GM06990 (cell line): ENCODE measurements at regions not wholly inside any gene's neighbourhood (a gene's known extent, or its start where the extent isn't known, plus 50 kb on each side); places are given as distances from the start of the nearest gene placed in this dataset.

Experiments used
- DNase-seq: peaks from one replicate; pipeline ENCODE4 v3.0.0-alpha.2; 2011; ENCODE audit not compliant: insufficient read length; ENCODE audit errors: extremely low read depth
- H3K27me3 ChIP-seq: replicated peaks from 2 replicates; pipeline ENCODE4 v1.6.0; 2011; ENCODE audit warnings: low read length; ENCODE audit not compliant: control insufficient read depth, insufficient read depth
- H3K36me3 ChIP-seq: 2 replicates; pipeline ENCODE4 v1.5.1; 2011; ENCODE audit warnings: low read length; ENCODE audit not compliant: control insufficient read depth, insufficient read depth
- H3K4me3 ChIP-seq: replicated peaks from 2 replicates; pipeline ENCODE4 v1.5.1; 2011; ENCODE audit warnings: low read depth, mild to moderate bottlenecking, control low read depth, low read length
- TF ChIP-seq, protein P1 (sequence below): IDR thresholded peaks from 2 replicates; pipeline ENCODE4 v1.5.1; 2011; ENCODE audit warnings: low read length, control low read depth, mild to moderate bottlenecking, inconsistent platforms; ENCODE audit not compliant: insufficient read depth, poor library complexity, severe bottlenecking

- H3K4me3 ChIP-seq, result no peak overlapping the region
- TF ChIP-seq, protein P1, sequence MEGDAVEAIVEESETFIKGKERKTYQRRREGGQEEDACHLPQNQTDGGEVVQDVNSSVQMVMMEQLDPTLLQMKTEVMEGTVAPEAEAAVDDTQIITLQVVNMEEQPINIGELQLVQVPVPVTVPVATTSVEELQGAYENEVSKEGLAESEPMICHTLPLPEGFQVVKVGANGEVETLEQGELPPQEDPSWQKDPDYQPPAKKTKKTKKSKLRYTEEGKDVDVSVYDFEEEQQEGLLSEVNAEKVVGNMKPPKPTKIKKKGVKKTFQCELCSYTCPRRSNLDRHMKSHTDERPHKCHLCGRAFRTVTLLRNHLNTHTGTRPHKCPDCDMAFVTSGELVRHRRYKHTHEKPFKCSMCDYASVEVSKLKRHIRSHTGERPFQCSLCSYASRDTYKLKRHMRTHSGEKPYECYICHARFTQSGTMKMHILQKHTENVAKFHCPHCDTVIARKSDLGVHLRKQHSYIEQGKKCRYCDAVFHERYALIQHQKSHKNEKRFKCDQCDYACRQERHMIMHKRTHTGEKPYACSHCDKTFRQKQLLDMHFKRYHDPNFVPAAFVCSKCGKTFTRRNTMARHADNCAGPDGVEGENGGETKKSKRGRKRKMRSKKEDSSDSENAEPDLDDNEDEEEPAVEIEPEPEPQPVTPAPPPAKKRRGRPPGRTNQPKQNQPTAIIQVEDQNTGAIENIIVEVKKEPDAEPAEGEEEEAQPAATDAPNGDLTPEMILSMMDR, result no peak
- DNase-seq, result no peak
- H3K27me3 ChIP-seq, result peaks cover 4% of the 10 kb centered on the region; the same call in 1 of the 2 replicates
- H3K36me3 ChIP-seq, result no peaks in the 10 kb centered on the region
Measured at GRCh38 chr5:172568308-172568910, 72.7 kb upstream of the NEURL1B start.

- Histone ChIP-seq H3K27me3 (peaks cover 4% of the 10 kb centered on the region), H3K36me3 (no peaks in the 10 kb centered on the region), H3K4me3 (no peak overlapping the region)
- no peak for DNase-seq
- TF ChIP-seq, protein P1, result no peak
Measured at GRCh38 chr5:172567843-172568242, 73.2 kb upstream of the NEURL1B start.

- DNase-seq, result no peak
- TF ChIP-seq, protein P1, result no peak
- H3K27me3 ChIP-seq, result peaks cover 4% of the 10 kb centered on the region
- no peak overlapping the region for H3K4me3 ChIP-seq
- H3K36me3 ChIP-seq, result no peaks in the 10 kb centered on the region
Measured at GRCh38 chr5:172567294-172567693, 73.8 kb upstream of the NEURL1B start.

DNA sequence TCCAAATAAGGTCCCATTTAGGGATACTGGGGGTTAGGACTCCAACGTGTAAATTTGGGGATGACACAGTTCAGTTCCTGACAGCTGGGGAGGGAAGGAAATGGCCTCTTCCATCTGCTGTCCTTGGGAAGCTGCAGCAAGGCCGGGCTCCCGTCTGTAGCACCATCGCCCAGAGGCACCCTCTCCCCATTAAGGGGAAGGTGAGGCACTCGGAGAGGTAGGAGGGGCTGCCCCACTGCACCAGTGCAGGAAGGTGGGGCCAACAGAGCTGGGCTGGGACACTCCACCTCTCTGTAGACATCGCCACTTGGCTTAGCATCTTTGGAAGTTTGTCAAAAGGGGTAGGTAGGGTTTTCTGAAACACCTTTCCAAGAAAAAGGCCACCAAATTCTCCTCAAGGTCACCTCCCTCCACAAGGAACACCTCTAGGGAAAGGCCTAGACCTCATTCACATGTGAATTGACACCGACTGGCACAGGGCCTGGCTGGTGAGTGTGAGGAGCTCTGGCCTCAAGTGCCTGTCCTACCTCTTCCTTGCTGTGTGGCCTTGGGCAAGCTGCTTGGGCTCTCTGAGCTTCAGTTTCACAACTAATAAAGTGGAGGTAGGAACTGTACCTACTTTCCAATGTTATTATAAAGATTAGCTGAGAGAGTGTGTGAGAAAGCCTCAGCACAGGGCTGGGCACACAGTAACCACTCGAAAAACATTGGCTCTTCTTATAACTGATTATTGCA, 75.0 kb upstream of the NEURL1B start:
- TF ChIP-seq, protein P1, result no peak
- H3K36me3 ChIP-seq, result no peaks in the 10 kb centered on the region
- H3K27me3 ChIP-seq, result peaks cover 4% of the 10 kb centered on the region
- no peak for DNase-seq
- no peak overlapping the region for H3K4me3 ChIP-seq

- no peak for DNase-seq
Measured at GRCh38 chr5:172565455-172565854, 75.6 kb upstream of the NEURL1B start.

More at GRCh38 chr5:172565455-172565854, 75.6 kb upstream of the NEURL1B start:
- H3K27me3 ChIP-seq, result peaks cover 4% of the 10 kb centered on the region
- TF ChIP-seq, protein P1, result no peak
- no peak overlapping the region for H3K4me3 ChIP-seq
- no peaks in the 10 kb centered on the region for H3K36me3 ChIP-seq
